Peyer's patch (tissue), 4 donors: ENCODE measurements at regions not wholly inside any gene's neighbourhood (a gene's known extent, or its start where the extent isn't known, plus 50 kb on each side); places are given as distances from the start of the nearest gene placed in this dataset.

ENCODE experiments used
- DNase-seq, 3 donors: peaks; one replicate each; pipeline ENCODE4 v3.0.0-alpha.2; 2017 to 2019
- H3K27ac ChIP-seq, 4 donors: fragments of 200-600 bp; sonication (generic); one replicate each; pipeline ENCODE4 v1.5.1; 2016 to 2019
- H3K27me3 ChIP-seq, 2 donors: fragments of 200-600 bp; sonication (generic); one replicate each; pipeline ENCODE4 v1.5.1; 2019
- H3K36me3 ChIP-seq, 3 donors: fragments of 200-600 bp; sonication (generic); one replicate each; pipeline ENCODE4 v1.5.1; 2016 to 2019
- H3K4me1 ChIP-seq, 4 donors: fragments of 200-600 bp; sonication (generic); one replicate each; pipeline ENCODE4 v1.5.1; 2016 to 2019
- H3K4me3 ChIP-seq, 4 donors: fragments of 200-600 bp; sonication (generic); 1 replicate in 3 of 4; 2 replicates in 1 of 4; pipeline ENCODE4 v1.5.1; 2016 to 2019; ENCODE audit warnings: mild to moderate bottlenecking in 1 of 4
- H3K9me3 ChIP-seq, 4 donors: fragments of 200-600 bp; sonication (generic); one replicate each; pipeline ENCODE4 v1.5.1; 2016 to 2019; ENCODE audit warnings: mild to moderate bottlenecking in 1 of 4
- CTCF ChIP-seq, 6 experiments: fragments of 450-650 bp in 4 of 6; fragments of 200-600 bp in 2 of 6; sonication (generic) in 1 of 6; IDR thresholded peaks; one replicate each; pipeline ENCODE4 v1.5.1; 2017 to 2019; ENCODE audit warnings: antibody characterized with exemption in 6 of 6, mild to moderate bottlenecking in 3 of 6, moderate library complexity in 1 of 6
- POLR2A ChIP-seq, 2 donors: fragments of 450-650 bp; IDR thresholded peaks; one replicate each; pipeline ENCODE4 v1.5.1; 2017; ENCODE audit warnings: antibody characterized with exemption in 2 of 2, mild to moderate bottlenecking in 2 of 2, moderate library complexity in 2 of 2

- Histone ChIP-seq H3K4me3 (no peak overlapping the region), H3K36me3 (no peaks in the 10 kb centered on the region), H3K27me3 (no peaks in the 10 kb centered on the region), H3K27ac (no peak overlapping the region), H3K4me1 (peaks cover 0 to 13% (median 0%) of the 10 kb centered on the region in 4 donors), H3K9me3 (no peaks in the 10 kb centered on the region)
- no peak for TF ChIP-seq POLR2A (IDR thresholded peaks at IDR 0.05)
- TF ChIP-seq CTCF (IDR thresholded peaks at IDR 0.05): no peak
- DNase-seq: no peak
Measured at GRCh38 chr4:56732301-56732700, 51.2 kb upstream of the HOPX start.

GRCh38 chr4:56731857-56732256 is 50.8 kb upstream of the HOPX start:
- TF ChIP-seq CTCF (IDR thresholded peaks at IDR 0.05) (peak in 2 of 6 experiments; percentile 15 to 18), POLR2A (IDR thresholded peaks at IDR 0.05) (no peak)
- Histone ChIP-seq H3K36me3 (no peaks in the 10 kb centered on the region), H3K27ac (no peak overlapping the region), H3K27me3 (no peaks in the 10 kb centered on the region), H3K4me3 (no peak overlapping the region), H3K9me3 (no peaks in the 10 kb centered on the region), H3K4me1 (peaks cover 0 to 13% (median 0%) of the 10 kb centered on the region in 4 donors)
- peak in 2 of 3 donors; percentile 59 to 62 for DNase-seq
